ENCODE measurements at regions not wholly inside any gene's neighbourhood (a gene's known extent, or its start where the extent isn't known, plus 50 kb on each side); places are given as distances from the start of the nearest gene placed in this dataset.

DNA sequence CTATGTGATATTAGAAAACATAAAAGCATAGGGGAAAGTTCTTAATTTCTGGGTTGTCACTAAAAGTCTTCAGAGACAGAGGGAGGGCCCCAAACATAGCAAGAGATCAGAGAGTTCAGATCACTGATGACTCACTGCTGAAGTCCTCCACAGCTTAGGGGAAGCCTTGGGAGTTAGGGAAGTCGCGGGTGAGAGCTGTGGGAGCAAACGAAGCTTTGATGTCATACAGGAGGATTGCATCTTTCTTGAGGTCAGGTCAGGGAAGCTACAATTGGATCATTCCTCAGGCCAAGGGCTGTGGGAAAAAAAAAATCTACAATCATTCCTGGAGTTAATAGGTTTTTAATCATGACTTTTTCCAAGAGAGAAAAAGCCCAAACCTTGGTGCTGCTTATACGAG is 96.2 kb downstream of the COPS8 start (continued):
- TF ChIP-seq, protein P1, sequence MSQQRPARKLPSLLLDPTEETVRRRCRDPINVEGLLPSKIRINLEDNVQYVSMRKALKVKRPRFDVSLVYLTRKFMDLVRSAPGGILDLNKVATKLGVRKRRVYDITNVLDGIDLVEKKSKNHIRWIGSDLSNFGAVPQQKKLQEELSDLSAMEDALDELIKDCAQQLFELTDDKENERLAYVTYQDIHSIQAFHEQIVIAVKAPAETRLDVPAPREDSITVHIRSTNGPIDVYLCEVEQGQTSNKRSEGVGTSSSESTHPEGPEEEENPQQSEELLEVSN (IDR thresholded peaks at IDR 0.05; ENCODE audit: borderline replicate concordance, low read depth), result peak; percentile 31; the same call in 1 of the 2 replicates
- TF ChIP-seq HOXB13 (CRISPR knock-in tag; IDR thresholded peaks at IDR 0.05; ENCODE audit: low read depth), result no peak
- TF ChIP-seq KDM5A (IDR thresholded peaks at IDR 0.05), result no peak
- TF ChIP-seq RCOR1 (IDR thresholded peaks at IDR 0.05; ENCODE audit: low read depth, low read length), result no peak
- TF ChIP-seq POLR2A (IDR thresholded peaks at IDR 0.05; ENCODE audit: low read length), result no peak
- TF ChIP-seq TP53 (CRISPR knock-in tag; IDR thresholded peaks at IDR 0.05), result no peak
- no peak for TF ChIP-seq ZFP36 (IDR thresholded peaks at IDR 0.05; ENCODE audit: borderline replicate concordance, partially characterized antibody)
- TF ChIP-seq EHF (CRISPR knock-in tag; IDR thresholded peaks at IDR 0.05), result no peak
- peak in 1 of 2 experiments; percentile 52; a peak in 1 of 4 replicates for TF ChIP-seq CEBPB (IDR thresholded peaks at IDR 0.05)
- TF ChIP-seq, protein P2, sequence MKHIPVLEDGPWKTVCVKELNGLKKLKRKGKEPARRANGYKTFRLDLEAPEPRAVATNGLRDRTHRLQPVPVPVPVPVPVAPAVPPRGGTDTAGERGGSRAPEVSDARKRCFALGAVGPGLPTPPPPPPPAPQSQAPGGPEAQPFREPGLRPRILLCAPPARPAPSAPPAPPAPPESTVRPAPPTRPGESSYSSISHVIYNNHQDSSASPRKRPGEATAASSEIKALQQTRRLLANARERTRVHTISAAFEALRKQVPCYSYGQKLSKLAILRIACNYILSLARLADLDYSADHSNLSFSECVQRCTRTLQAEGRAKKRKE (CRISPR knock-in tag; IDR thresholded peaks at IDR 0.05; ENCODE audit: low read depth), result no peak
- TF ChIP-seq RFX5 (IDR thresholded peaks at IDR 0.05), result no peak
- no peak for TF ChIP-seq FOXS1 (CRISPR knock-in tag; IDR thresholded peaks at IDR 0.05)
- TF ChIP-seq, protein P3, sequence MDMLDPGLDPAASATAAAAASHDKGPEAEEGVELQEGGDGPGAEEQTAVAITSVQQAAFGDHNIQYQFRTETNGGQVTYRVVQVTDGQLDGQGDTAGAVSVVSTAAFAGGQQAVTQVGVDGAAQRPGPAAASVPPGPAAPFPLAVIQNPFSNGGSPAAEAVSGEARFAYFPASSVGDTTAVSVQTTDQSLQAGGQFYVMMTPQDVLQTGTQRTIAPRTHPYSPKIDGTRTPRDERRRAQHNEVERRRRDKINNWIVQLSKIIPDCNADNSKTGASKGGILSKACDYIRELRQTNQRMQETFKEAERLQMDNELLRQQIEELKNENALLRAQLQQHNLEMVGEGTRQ (IDR thresholded peaks at IDR 0.05), result no peak
- TF ChIP-seq NPAS2 (CRISPR knock-in tag; IDR thresholded peaks at IDR 0.05; ENCODE audit: borderline replicate concordance), result no peak
- TF ChIP-seq PHF8 (IDR thresholded peaks at IDR 0.05; ENCODE audit: borderline replicate concordance, low read depth), result no peak
- TF ChIP-seq, protein P4, sequence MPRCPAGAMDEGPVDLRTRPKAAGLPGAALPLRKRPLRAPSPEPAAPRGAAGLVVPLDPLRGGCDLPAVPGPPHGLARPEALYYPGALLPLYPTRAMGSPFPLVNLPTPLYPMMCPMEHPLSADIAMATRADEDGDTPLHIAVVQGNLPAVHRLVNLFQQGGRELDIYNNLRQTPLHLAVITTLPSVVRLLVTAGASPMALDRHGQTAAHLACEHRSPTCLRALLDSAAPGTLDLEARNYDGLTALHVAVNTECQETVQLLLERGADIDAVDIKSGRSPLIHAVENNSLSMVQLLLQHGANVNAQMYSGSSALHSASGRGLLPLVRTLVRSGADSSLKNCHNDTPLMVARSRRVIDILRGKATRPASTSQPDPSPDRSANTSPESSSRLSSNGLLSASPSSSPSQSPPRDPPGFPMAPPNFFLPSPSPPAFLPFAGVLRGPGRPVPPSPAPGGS (IDR thresholded peaks at IDR 0.05), result no peak
- TF ChIP-seq, protein P5, sequence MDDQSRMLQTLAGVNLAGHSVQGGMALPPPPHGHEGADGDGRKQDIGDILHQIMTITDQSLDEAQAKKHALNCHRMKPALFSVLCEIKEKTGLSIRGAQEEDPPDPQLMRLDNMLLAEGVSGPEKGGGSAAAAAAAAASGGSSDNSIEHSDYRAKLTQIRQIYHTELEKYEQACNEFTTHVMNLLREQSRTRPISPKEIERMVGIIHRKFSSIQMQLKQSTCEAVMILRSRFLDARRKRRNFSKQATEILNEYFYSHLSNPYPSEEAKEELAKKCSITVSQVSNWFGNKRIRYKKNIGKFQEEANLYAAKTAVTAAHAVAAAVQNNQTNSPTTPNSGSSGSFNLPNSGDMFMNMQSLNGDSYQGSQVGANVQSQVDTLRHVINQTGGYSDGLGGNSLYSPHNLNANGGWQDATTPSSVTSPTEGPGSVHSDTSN (IDR thresholded peaks at IDR 0.05), result peak; percentile 43; the same call in 1 of the 2 replicates
- TF ChIP-seq ESRRA (IDR thresholded peaks at IDR 0.05; ENCODE audit: borderline replicate concordance, low read length), result no peak
- TF ChIP-seq, protein P6, sequence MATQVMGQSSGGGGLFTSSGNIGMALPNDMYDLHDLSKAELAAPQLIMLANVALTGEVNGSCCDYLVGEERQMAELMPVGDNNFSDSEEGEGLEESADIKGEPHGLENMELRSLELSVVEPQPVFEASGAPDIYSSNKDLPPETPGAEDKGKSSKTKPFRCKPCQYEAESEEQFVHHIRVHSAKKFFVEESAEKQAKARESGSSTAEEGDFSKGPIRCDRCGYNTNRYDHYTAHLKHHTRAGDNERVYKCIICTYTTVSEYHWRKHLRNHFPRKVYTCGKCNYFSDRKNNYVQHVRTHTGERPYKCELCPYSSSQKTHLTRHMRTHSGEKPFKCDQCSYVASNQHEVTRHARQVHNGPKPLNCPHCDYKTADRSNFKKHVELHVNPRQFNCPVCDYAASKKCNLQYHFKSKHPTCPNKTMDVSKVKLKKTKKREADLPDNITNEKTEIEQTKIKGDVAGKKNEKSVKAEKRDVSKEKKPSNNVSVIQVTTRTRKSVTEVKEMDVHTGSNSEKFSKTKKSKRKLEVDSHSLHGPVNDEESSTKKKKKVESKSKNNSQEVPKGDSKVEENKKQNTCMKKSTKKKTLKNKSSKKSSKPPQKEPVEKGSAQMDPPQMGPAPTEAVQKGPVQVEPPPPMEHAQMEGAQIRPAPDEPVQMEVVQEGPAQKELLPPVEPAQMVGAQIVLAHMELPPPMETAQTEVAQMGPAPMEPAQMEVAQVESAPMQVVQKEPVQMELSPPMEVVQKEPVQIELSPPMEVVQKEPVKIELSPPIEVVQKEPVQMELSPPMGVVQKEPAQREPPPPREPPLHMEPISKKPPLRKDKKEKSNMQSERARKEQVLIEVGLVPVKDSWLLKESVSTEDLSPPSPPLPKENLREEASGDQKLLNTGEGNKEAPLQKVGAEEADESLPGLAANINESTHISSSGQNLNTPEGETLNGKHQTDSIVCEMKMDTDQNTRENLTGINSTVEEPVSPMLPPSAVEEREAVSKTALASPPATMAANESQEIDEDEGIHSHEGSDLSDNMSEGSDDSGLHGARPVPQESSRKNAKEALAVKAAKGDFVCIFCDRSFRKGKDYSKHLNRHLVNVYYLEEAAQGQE (IDR thresholded peaks at IDR 0.05), result no peak
- no peak for TF ChIP-seq HOXA7 (CRISPR knock-in tag; IDR thresholded peaks at IDR 0.05)
- TF ChIP-seq, protein P7, sequence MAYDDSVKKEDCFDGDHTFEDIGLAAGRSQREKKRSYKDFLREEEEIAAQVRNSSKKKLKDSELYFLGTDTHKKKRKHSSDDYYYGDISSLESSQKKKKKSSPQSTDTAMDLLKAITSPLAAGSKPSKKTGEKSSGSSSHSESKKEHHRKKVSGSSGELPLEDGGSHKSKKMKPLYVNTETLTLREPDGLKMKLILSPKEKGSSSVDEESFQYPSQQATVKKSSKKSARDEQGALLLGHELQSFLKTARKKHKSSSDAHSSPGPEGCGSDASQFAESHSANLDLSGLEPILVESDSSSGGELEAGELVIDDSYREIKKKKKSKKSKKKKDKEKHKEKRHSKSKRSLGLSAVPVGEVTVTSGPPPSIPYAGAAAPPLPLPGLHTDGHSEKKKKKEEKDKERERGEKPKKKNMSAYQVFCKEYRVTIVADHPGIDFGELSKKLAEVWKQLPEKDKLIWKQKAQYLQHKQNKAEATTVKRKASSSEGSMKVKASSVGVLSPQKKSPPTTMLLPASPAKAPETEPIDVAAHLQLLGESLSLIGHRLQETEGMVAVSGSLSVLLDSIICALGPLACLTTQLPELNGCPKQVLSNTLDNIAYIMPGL (CRISPR knock-in tag; IDR thresholded peaks at IDR 0.05; ENCODE audit: borderline replicate concordance), result no peak
- TF ChIP-seq SREBF2 (IDR thresholded peaks at IDR 0.05), result no peak
- no peak for TF ChIP-seq CHD2 (IDR thresholded peaks at IDR 0.05; ENCODE audit: low read length, partially characterized antibody)
- no peak for TF ChIP-seq RARB (CRISPR knock-in tag; IDR thresholded peaks at IDR 0.05)
- no peak for TF ChIP-seq SMC3 (IDR thresholded peaks at IDR 0.05)
- TF ChIP-seq ZC3H11A (IDR thresholded peaks at IDR 0.05), result no peak
- TF ChIP-seq, protein P8, sequence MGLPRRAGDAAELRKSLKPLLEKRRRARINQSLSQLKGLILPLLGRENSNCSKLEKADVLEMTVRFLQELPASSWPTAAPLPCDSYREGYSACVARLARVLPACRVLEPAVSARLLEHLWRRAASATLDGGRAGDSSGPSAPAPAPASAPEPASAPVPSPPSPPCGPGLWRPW (IDR thresholded peaks at IDR 0.05), result no peak

All from A549 (cell line).